Hepatic stellate cell (primary cell): ENCODE measurements at regions not wholly inside any gene's neighbourhood (a gene's known extent, or its start where the extent isn't known, plus 50 kb on each side); places are given as distances from the start of the nearest gene placed in this dataset.
"Not testable (repeated sequence)": the region's sequence is repeated elsewhere in the genome, so short reads cannot be mapped to it uniquely, and the experiment has no call there.

ENCODE experiments used
- DNase-seq: peaks from one replicate; pipeline ENCODE4 v3.0.0; 2011; ENCODE audit warnings: low spot score

DNA sequence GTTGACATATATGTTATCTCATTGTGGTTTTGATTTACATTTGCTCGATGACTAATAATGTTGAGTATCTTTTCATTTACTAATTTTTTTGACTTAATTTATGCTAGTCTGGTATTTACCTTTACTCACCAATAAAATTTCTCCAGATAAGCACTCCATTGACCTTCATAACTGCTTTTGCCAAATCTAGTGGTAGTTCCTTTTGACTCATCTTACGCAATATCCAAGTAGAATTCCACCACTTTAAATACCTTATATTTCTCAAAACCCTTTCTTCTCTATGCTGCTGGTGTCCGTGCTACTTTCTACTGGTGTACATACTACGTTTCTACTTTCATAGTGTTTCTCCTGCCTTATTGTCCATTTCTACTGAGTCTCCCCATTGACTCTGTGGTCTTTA, 407.6 kb upstream of the SPHKAP start:
- no peak for DNase-seq

DNA sequence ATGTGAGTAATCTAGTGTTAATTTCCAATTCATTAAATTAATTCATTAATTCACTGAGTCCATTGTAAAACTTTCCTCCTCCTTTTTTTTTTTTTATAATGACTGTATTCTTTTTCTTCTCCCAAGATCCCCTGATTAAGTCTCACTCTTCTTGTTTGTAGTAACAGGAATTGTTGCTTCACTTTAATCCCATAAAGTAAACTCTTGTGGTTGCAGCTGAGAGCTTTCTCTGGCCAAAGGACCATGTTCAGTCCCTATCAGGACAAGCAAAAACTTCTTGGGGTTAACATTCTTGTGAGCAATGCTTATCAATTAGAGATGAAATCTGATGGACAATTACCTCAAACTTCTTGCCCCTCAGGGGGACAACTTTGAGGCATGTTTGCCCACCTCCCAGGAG, 400.2 kb upstream of the SPHKAP start:
- DNase-seq = no peak

DNA sequence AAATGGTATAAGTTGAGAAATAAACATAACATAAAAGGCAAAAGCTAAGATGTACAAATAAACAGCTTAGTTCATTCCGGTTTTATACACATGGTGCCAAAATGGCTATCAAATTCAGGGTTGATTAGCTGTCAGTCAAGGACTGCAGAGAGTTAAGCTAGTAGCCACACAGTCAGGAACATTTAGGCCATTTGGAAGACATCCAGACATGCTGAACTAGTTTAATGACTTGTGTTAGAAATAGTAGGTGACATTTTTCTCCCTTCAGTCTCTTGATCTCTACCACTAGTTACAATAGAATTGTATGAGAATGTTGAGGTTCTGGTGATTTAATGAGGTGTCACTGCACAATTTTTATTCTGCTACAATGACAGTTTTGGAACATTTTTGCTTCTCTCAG, 394.4 kb upstream of the SPHKAP start:
- no peak for DNase-seq

DNA sequence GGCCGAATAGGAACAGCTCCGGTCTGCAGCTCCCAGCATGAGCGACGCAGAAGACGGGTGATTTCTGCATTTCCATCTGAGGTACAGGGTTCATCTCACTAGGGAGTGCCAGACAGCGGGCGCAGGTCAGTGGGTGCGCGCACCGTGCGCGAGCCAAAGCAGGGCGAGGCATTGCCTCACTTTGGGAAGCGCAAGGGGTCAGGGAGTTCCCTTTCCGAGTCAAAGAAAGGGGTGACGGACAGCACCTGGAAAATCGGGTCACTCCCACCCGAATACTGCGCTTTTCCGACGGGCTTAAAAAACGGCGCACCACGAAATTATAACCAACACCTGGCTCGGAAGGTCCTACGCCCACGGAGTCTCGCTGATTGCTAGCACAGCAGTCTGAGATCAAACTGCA, 386.8 kb upstream of the SPHKAP start:
- not testable (repeated sequence) for DNase-seq

DNA sequence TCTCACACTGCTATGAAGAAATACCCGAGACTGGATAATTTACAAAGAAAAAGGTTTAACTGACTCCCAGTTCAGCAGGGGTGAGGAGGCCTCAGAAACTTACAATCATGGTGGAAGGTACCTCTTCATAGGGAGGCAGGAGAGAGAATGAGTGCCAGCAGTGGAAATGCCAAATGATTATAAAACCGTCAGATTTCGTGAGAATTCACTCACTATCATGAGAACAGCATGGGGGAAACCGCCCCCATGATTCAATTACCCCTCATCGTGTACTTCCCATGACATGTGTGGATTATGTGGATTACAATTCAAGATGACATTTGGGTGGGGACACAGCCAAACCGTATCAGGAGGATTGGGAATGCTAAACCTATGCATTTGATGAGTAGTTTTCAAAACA, 380.3 kb upstream of the SPHKAP start:
- no peak for DNase-seq

DNA sequence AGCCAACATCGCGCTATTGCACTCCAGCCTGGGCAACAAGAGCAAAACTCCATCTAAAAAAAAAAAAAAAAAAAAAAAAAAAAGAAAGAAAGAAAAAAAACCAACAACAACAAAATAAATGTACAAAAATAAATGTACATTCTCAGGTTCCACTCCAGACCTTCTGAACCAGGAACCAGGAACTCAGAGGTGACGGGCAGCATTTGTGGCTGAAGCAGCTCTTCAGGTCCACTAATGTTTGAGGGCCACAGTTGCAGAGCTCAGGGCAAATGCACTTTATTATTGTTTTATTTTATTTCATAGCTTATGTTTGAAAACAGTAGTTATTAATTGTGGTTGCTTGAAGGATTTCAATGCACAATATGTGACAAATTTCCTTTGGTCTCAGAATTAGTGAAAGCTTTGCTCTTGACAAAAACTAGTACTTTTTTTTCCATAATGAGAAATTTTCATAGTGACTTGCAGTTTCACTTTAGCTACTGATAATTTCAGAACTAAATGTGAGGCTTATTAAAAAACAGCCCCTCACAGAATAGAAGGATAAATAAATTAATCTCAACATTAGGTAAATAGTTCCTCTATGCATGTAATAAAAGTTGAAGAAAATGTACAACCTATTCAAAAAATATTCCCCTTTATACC, 378.4 kb upstream of the SPHKAP start:
- DNase-seq = no peak

DNA sequence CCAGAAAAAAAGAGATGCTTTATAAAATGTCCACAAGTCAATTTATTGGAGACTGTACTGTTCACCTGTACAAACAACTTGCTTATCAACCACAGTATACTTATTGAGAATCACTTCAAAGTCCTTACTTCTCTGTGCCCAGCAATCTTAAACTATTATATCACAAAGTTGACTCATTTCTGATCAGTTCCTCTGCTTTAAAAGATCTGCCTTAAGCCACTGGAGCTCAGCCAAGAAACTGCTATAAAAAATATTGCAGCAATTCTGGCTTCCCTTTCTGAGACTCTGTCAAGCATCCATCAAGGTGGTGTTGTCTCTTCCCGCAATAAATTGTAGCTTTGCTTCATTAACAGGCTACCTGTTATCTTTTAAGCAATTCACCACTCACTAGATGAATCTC, 375.2 kb upstream of the SPHKAP start:
- DNase-seq = no peak

DNA sequence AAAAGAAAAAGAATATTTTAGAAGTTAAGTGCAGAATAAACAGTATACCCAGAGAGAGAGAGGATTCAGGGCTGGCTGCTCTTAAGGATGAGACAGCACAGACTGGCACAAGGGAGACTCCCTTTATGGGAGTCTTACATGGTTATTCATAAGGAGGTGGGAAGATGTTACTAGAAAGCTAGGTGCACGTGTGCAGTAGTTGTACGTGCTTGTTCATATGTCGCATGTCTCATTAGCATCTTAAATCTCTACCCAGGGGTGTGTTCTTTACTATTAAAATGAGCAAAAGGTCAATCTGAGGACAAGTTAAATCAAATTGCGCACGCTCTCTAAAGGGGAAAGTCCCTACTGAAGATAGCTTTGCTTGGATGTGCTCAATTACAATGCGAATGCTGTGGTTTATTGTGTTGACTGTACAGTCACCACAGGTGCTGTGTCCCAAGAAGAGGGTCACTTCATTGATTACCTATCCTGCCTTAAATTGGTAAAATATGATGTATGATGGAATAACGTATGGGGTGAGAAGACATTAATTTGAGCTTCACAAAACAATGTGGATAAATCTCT, 368.0 kb upstream of the SPHKAP start:
- no peak for DNase-seq

DNA sequence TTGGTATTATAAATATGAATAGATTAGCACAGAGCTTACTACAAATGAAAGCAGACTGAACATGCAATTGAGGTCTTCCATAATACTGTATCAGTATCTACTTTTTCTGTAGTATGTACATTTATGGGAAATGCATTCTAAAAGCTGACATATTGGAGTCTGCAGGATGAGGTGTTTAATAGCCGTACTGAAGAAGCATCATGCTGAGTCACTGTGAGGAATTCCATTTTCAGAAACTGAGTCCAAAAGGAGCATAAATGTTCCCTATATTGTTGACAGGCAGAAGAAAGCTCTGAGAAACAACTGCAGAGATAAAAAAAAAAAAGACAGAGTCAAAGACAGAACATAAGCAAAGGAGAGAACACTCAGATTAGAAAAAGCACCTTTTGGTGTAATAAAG, 366.7 kb upstream of the SPHKAP start:
- DNase-seq = no peak

DNA sequence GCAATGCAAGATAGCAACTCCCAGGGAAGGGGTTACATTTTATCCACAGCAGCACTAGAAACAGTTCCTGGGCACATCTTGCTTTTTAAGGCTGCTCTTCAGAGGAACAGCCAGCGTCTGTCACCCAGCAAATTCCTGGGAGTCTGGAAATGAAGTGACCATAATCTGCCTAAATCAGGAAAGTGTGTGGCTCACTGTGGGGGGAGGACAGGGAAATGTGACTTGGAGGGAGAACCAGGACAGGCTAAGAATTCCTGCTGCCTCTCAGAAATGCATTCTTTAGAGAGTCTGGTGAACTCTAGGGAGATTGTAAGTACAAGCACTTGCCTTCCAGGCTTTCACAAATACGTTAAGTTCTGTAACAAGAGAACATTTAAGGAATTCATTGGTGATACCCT, 364.3 kb upstream of the SPHKAP start:
- DNase-seq = peak; percentile 21

DNA sequence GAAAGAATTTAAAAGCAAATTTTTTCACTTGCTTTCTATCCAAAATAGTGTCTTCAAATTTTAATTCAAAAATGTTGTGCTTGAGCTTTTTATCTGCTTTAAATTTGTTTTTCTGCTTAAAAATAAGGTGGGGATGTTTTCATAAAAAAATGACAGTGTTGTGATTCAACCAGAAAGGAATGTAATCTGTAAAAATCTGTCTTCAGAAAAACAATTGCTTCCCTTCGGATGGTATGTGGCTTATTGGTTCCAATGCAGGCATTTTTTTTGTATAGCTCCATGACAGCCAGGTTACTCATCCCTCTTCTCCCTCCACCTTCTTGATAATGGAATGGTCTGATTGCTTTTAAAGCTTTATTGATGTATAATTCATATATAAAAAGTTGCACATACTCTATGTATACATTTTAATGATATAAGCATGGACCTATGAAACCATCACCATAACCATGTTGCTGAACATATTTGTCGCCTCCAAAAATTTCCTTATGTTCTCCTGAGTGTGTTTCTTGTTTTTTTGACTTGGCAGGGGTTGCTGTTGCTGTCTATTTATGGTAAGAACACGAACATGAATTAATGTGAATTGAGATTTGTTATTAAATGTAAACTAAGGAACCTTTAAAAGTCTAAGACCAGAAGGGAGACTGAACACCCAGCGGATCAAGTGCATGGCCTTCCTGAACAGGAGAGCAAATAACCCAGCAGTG, 363.7 kb upstream of the SPHKAP start:
- DNase-seq = peak; percentile 4

DNA sequence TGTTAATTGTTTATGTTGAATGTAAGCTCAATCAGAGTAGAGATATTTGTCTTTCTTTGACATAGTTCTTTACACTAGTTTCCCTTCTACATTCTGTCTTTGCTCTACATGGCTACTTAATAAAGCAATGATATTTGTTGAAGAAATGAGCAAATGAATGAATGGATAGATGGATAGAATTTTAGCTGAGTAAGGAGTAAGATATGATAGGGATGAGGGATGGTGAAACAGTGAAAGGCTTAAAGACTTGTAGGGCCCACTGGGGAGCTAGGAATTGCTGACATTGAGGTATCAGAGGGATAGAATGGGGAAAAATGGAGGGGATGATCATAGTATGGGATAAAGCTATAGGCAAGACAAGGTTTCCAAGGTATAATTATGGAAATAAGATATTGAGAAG, 361.6 kb upstream of the SPHKAP start:
- DNase-seq = no peak

DNA sequence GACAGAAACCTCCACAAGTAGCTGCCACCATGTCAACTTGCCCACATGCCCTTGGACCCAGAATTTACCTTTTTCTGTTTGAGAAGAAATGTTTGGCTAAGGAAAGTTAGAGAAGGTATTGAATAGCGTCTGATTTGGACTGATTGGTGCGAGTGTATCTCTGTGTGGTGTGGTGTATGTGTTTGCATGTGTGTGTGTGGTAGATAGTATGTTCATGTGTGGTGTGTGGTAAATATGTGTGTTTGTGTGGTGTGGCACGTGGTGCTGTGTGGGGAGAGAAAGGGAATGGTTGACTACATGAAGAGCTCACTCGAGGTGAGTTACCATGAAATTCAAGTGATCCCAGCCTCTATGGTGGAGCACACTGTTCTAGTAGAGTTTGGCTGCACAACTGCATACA, 360.8 kb upstream of the SPHKAP start:
- DNase-seq = no peak

DNA sequence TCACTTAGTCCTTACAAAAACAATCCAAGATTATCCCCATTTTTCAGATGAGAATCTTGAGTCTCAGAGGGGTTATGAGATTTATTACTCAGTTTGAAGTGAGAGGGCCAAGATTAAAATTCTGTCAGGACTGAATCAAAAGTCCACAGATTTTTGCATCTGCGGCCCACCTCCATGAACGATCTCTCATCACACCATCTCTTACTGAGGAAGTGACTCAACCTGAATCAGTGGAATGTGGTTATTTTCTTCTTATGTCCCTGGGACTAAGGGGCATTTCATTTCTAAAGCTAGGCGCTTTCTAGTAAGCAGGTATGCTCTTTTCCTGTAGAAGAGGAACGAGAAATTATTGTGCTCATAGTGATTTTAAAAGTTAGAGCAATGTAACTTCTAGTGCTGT, 360.3 kb upstream of the SPHKAP start:
- no peak for DNase-seq

DNA sequence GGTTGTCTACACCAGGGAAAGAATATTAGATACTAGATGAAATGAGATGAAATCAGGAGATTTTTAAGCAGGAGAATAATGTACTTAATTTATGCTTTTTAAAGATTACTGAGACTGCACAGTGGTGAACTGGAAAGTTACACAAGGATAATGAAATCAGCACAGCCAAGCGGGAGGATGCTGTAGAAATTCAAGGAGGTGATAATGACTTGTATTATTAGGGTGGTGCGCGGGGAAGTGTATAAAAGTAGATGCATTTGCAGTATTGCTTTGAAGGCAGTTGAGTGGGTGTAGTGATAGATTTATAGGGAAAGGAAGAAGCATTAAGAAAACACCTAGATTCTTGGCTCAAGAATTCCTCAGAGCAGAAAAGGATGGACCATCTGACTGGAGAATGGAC, 359.5 kb upstream of the SPHKAP start:
- DNase-seq = no peak

DNA sequence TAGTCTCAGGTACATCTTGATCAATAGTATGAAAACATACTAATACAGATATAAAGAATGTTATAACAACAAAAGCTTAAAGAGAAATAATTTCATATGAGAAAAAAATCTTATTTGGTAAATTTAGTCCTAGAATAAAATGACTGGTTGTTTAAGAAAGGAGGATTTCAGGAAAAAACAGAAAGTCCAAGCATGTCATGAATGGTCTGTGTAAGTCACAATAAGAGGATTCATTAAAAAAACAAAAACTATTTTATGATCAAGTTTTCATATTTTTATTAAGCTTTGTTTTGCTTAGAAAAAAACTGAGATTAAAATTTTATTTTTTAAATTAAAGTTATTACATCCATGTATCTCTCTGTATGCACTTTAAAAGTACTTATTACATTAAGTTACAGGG, 353.9 kb upstream of the SPHKAP start:
- no peak for DNase-seq

DNA sequence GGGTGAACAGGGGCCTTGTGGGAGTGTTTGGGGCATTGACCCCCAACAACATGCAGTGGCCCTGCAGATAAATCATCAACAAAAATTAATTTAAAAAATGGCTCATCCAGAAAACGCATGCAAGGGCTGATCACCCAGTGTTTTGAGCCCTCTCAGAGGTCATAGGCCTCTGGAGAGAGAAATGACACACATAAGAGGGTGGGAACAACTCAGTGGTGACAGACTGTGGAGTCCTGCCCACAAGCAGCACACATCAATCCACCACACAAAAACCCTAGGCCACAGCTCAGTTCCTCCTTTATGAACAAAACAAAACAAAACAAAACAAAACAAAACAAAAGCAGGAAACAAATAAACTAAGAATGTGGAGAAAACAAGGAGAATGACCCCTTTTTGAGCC, 351.7 kb upstream of the SPHKAP start:
- DNase-seq = no peak

DNA sequence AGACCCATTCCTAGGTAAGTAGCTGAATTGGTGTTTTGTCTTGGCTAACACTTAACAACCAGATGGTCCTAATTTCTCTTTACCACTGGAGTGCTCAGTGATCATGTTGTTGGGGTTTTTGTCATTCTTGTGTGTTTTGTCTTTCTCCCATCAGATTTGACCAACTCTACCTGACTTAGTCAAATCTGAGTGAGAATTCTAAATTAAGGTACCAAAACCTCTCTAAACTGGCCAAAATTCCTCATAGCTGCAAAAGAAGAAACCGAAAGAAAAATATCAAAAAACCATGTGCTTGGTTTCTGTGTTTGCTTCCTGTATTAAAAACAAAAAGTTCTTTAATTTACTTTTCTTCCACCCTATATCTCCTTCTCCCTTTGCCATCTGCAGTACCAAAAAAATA, 350.7 kb upstream of the SPHKAP start:
- DNase-seq = no peak

DNA sequence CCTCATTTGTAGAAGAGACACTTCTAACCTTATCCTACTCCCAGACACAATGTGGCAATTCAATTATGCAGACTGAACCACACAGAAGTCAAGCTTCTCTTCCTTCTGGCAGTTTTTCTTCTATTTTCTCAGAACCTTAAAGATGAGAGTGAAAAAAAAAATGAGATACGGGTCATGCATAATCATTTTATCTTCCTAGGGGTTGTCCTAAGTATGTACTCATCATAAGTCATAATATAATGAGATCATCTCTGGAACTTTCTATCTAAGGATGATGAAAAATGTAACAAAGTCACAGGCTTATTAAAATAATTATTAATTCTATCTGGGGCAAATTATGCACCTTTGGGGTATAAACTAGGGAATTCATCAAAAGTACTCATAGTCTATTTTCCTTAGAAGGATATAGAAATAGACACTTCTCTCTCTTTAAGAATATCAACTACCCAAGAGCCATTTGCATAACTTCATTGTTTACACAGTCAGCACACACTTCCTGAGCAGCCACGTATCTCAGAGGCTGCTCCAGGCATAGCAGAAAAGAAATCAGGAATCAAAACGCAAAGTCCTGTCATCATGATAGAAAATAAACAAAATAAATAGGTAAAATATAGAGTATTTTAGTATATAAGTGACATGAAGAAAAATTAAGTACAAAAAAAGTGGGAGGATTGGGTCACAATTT, 345.9 kb upstream of the SPHKAP start:
- DNase-seq = peak; percentile 7

DNA sequence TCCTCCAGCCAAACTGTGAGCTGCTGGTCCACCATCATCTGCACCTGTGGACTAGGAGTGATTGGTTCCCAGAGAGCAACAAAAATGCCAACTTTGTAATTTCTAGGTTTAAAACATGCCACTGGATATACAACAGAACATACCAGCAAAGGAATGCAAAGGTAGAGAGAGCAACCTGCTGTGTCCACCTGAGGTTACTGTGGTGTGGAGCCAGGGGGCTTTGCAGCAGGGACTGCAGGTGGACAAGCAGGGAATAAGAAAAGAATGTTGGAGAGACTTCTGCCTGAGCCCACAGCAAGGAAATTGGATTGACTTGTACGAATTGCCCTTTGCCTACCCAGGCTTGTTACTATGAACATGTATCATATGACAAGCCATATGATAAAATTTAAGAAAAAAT, 345.2 kb upstream of the SPHKAP start:
- DNase-seq = no peak

DNA sequence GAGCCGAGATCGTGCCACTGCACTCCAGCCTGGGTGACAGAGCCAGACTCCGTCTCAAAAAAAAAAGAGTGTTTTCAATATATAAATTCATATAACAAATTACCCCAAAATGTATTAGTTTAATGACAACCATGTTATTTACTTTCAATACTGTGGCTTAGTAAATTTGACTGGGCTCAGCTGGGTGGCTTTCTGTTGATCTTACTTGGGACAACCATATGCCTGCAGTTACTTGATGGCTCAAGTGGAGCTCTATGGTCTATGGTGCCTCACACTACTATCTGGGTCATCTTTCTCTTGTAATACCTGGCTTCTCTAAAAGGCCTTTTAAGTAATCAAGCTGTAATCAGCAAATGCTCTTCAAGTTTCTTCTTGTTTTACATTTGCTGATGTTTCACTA, 341.5 kb upstream of the SPHKAP start:
- no peak for DNase-seq

DNA sequence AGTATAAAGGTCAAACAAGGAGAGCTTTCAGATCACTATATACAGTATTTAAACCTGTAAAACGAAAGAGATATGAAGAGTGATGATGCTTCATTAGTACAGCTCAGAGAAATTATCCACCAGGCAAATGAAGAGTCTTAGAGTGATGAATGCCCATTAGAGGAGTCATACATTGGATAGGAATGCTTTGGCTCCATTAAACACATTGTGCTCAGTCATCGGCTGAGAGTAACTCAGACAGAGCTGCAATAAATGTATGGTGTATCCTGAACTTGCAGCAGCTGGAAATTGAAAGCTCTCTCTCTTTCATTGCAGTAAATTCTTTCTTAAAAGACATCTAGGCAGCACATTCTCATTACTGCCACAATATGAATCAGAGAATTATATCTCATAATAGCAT, 340.8 kb upstream of the SPHKAP start:
- DNase-seq = no peak

DNA sequence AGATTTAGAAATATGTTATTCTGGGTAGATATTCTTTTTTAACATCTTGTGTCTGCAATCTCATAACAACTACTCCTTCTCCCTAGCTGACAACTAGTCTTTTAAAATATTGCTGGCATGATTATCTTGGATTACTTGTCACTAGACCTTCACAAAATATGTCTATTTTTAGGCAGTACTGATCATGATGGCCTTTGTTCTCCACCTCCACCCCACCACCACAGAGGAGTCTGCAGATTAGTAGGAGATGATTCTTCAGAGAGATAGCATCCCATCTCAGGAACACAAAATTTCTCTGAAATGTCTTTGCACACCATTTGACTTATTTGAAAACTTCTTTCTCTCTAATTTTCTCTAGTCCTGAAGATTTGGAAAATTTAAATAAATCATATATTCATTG, 338.1 kb upstream of the SPHKAP start:
- DNase-seq = no peak
